ENCODE measurements at regions not wholly inside any gene's neighbourhood (a gene's known extent, or its start where the extent isn't known, plus 50 kb on each side); places are given as distances from the start of the nearest gene placed in this dataset.
"Not testable (repeated sequence)": the region's sequence is repeated elsewhere in the genome, so short reads cannot be mapped to it uniquely, and the experiment has no call there.

- DNase-seq (ENCODE audit: low read depth): no peak
- TF ChIP-seq, protein P1, sequence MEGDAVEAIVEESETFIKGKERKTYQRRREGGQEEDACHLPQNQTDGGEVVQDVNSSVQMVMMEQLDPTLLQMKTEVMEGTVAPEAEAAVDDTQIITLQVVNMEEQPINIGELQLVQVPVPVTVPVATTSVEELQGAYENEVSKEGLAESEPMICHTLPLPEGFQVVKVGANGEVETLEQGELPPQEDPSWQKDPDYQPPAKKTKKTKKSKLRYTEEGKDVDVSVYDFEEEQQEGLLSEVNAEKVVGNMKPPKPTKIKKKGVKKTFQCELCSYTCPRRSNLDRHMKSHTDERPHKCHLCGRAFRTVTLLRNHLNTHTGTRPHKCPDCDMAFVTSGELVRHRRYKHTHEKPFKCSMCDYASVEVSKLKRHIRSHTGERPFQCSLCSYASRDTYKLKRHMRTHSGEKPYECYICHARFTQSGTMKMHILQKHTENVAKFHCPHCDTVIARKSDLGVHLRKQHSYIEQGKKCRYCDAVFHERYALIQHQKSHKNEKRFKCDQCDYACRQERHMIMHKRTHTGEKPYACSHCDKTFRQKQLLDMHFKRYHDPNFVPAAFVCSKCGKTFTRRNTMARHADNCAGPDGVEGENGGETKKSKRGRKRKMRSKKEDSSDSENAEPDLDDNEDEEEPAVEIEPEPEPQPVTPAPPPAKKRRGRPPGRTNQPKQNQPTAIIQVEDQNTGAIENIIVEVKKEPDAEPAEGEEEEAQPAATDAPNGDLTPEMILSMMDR (conservative IDR thresholded peaks at IDR 0.05; ENCODE audit: low read depth, low read length): no peak
- H3K4me3 ChIP-seq (ENCODE audit: low read depth, low read length): no peak overlapping the region
Measured at GRCh38 chr4:33785843-33786242, 2458.5 kb downstream of the ARAP2 start.

DNA sequence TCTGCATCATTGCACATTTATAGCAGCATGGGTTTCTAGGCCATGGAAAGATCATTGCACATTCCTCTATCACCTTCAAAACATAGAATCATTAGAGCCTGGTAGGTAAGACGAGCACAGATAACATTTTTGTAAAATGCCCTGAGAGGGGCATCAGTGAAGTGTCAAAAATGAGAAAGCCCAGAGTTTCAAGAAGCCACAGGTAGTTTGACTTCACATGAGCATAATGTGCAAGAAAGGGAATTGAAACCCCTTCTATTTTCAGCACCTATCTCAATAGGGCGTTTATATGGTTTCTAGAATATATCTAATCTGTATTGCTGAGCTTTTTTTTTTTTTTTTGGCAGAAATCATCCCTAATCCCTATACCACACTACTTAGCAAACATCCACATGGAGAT lies 2441.7 kb downstream of the ARAP2 start:
- no peak for DNase-seq (ENCODE audit: low read depth)
- TF ChIP-seq, protein P1 (conservative IDR thresholded peaks at IDR 0.05; ENCODE audit: low read depth, low read length): no peak
- H3K4me3 ChIP-seq (ENCODE audit: low read depth, low read length): no peak overlapping the region

- TF ChIP-seq, protein P1 (conservative IDR thresholded peaks at IDR 0.05; ENCODE audit: low read depth, low read length): no peak
- H3K4me3 ChIP-seq (ENCODE audit: low read depth, low read length): no peak overlapping the region
- no peak for DNase-seq (ENCODE audit: low read depth)
Measured at GRCh38 chr4:33825685-33826084, 2418.6 kb downstream of the ARAP2 start.

- H3K4me3 ChIP-seq (ENCODE audit: low read depth, low read length); DNase-seq (ENCODE audit: low read depth): not testable (repeated sequence)
Measured at GRCh38 chr4:33829356-33829755, 2415.0 kb downstream of the ARAP2 start.

DNA sequence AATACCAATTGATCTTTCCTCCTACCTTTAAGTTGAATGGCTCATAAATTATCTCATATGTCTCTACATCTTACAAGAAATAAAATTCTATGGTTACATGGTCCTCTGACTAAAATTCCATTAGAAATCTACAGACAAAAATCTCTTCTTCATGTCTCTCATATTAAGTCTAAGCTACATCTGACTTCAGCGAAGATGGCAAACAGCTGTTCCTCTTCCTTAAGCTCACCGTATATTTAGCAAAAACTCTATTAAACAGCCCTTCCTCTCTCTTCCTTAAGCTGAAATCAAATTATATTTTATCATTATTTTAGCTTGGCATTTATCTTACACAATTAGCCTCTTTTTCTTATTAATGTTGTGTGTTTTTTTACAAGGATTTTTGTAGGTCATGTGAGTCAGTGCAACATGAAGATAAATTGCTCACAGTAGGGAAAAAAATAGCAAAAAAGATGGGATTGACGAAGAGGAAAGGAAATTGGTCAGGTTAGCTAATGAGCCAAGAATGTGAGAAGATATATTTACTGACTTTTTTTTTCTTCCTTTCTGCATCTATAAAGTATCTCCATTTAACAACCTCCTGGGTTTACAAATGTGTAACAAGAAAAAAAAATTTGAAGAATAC lies 2412.8 kb downstream of the ARAP2 start:
- no peak for DNase-seq (ENCODE audit: low read depth)
- no peak overlapping the region for H3K4me3 ChIP-seq (ENCODE audit: low read depth, low read length)
- TF ChIP-seq, protein P1 (conservative IDR thresholded peaks at IDR 0.05; ENCODE audit: low read depth, low read length): no peak

- DNase-seq (ENCODE audit: low read depth); H3K4me3 ChIP-seq (ENCODE audit: low read depth, low read length): not testable (repeated sequence)
Measured at GRCh38 chr4:33835764-33836163, 2408.6 kb downstream of the ARAP2 start.

DNA sequence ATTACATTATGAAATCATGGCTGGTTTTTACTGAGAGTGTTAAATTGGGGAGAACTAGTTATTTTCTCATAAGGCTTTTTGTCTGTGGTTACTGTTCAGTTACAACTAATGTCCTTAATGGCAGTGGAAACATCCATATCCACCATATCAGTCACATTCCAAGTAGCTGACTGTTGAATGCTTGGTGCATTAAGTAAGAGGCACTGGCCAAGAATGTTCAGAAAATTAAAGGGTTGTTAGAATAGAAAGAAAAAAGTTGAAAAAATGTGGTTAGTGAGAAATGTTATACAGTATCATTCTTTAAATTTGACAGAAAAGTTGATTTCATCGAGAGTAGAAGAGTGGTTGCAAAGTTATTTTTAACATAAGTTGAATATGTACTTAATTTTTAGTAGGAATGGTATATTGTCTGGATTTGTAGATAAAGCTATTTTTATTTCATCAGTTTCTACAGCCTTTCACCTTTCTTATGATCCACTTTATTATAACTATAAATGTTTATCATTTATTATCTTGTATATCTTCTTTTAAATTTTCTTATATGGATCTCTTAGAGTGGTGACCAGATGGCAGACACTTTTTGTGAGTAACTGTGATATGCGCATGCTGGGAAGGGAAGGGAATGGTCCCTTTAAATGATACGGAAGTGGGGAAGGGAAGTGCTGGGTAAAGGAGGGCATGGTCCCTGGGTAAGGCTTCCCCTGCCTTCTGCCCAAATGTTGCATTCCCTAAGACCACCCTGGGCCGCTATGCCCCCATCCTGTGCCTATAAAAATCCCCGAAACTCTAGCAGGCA lies 2407.1 kb downstream of the ARAP2 start:
- no peak overlapping the region for H3K4me3 ChIP-seq (ENCODE audit: low read depth, low read length)
- DNase-seq (ENCODE audit: low read depth): peak; percentile 22
- TF ChIP-seq, protein P1 (conservative IDR thresholded peaks at IDR 0.05; ENCODE audit: low read depth, low read length): no peak

- TF ChIP-seq, protein P1 (conservative IDR thresholded peaks at IDR 0.05; ENCODE audit: low read depth, low read length): no peak
- H3K4me3 ChIP-seq (ENCODE audit: low read depth, low read length): no peak overlapping the region
- DNase-seq (ENCODE audit: low read depth): no peak
Measured at GRCh38 chr4:33841120-33841519, 2403.2 kb downstream of the ARAP2 start.
